ENCODE measurements at regions not wholly inside any gene's neighbourhood (a gene's known extent, or its start where the extent isn't known, plus 50 kb on each side); places are given as distances from the start of the nearest gene placed in this dataset.
"Not testable (repeated sequence)": the region's sequence is repeated elsewhere in the genome, so short reads cannot be mapped to it uniquely, and the experiment has no call there.

- WGBS (ENCODE audit: insufficient coverage), result 94% methylated on average over 13 of the region's 13 CpGs
- intact Hi-C loops (cut with micrococcal nuclease), result no loop called here
- H3K36me3 Mint-ChIP-seq, result no peaks in the 10 kb centered on the region
- DNase-seq (no peak), ATAC-seq (no peak)
- Histone ChIP-seq H3K4me1 (ENCODE audit: control insufficient read depth, insufficient read depth, low read length) (no peaks in the 10 kb centered on the region), H3K27ac (ENCODE audit: low read length) (no peak overlapping the region), H3K9me3 (ENCODE audit: control insufficient read depth, insufficient read depth, low read length) (no peaks in the 10 kb centered on the region), H3K36me3 (ENCODE audit: control insufficient read depth, insufficient read depth, low read length) (no peaks in the 10 kb centered on the region), H3K4me3 (ENCODE audit: low read length) (no peak overlapping the region), H3K27me3 (ENCODE audit: control insufficient read depth, insufficient read depth, low read length) (no peaks in the 10 kb centered on the region)
- H3K27me3 Mint-ChIP-seq (ENCODE audit: low read depth in 2 of 2), result no peaks in the 10 kb centered on the region
- no peak overlapping the region for H3K4me3 Mint-ChIP-seq
- peaks cover 6 to 9% of the 10 kb centered on the region in 2 donors for H3K4me1 Mint-ChIP-seq
- TF ChIP-seq CTCF (IDR thresholded peaks at IDR 0.05), result no peak
- H3K27ac Mint-ChIP-seq, result no peak overlapping the region
- no peaks in the 10 kb centered on the region for H3K9me3 Mint-ChIP-seq
Measured at GRCh38 chr14:49961270-49962222, 68.7 kb downstream of the ARF6 start.

GRCh38 chr14:49962621-49963020 lies 69.7 kb downstream of the ARF6 start:
- Histone ChIP-seq H3K27ac (ENCODE audit: low read length) (no peak overlapping the region), H3K4me1 (ENCODE audit: control insufficient read depth, insufficient read depth, low read length) (no peaks in the 10 kb centered on the region), H3K36me3 (ENCODE audit: control insufficient read depth, insufficient read depth, low read length) (no peaks in the 10 kb centered on the region), H3K27me3 (ENCODE audit: control insufficient read depth, insufficient read depth, low read length) (no peaks in the 10 kb centered on the region), H3K4me3 (ENCODE audit: low read length) (no peak overlapping the region), H3K9me3 (ENCODE audit: control insufficient read depth, insufficient read depth, low read length) (no peaks in the 10 kb centered on the region)
- peaks cover 6 to 9% of the 10 kb centered on the region in 2 donors for H3K4me1 Mint-ChIP-seq
- intact Hi-C loops (cut with micrococcal nuclease), result no loop called here
- H3K36me3 Mint-ChIP-seq, result no peaks in the 10 kb centered on the region
- WGBS (ENCODE audit: insufficient coverage), result 83% methylated on average over 6 of the region's 6 CpGs
- no peak for DNase-seq
- H3K27me3 Mint-ChIP-seq (ENCODE audit: low read depth in 2 of 2), result no peaks in the 10 kb centered on the region
- ATAC-seq, result no peak
- no peak overlapping the region for H3K4me3 Mint-ChIP-seq
- no peaks in the 10 kb centered on the region for H3K9me3 Mint-ChIP-seq
- no peak for TF ChIP-seq CTCF (IDR thresholded peaks at IDR 0.05)
- H3K27ac Mint-ChIP-seq, result no peak overlapping the region

- H3K27ac Mint-ChIP-seq; H3K4me1 ChIP-seq (ENCODE audit: control insufficient read depth, insufficient read depth, low read length); H3K27ac ChIP-seq (ENCODE audit: low read length); H3K27me3 ChIP-seq (ENCODE audit: control insufficient read depth, insufficient read depth, low read length); DNase-seq; H3K4me3 Mint-ChIP-seq; H3K27me3 Mint-ChIP-seq (ENCODE audit: low read depth in 2 of 2); H3K36me3 Mint-ChIP-seq; H3K4me3 ChIP-seq (ENCODE audit: low read length); H3K4me1 Mint-ChIP-seq; intact Hi-C loops (cut with micrococcal nuclease); H3K9me3 ChIP-seq (ENCODE audit: control insufficient read depth, insufficient read depth, low read length); ATAC-seq; H3K36me3 ChIP-seq (ENCODE audit: control insufficient read depth, insufficient read depth, low read length); H3K9me3 Mint-ChIP-seq: not testable (repeated sequence)
- 96% methylated on average over 8 of the region's 8 CpGs for WGBS (ENCODE audit: insufficient coverage)
Measured at GRCh38 chr14:49965068-49965651, 72.3 kb downstream of the ARF6 start.

- no peaks in the 10 kb centered on the region for H3K36me3 Mint-ChIP-seq
- Histone ChIP-seq H3K27ac (ENCODE audit: low read length) (no peak overlapping the region), H3K4me1 (ENCODE audit: control insufficient read depth, insufficient read depth, low read length) (peaks cover 14% of the 10 kb centered on the region), H3K4me3 (ENCODE audit: low read length) (no peak overlapping the region), H3K36me3 (ENCODE audit: control insufficient read depth, insufficient read depth, low read length) (no peaks in the 10 kb centered on the region), H3K9me3 (ENCODE audit: control insufficient read depth, insufficient read depth, low read length) (no peaks in the 10 kb centered on the region), H3K27me3 (ENCODE audit: control insufficient read depth, insufficient read depth, low read length) (no peaks in the 10 kb centered on the region)
- WGBS (ENCODE audit: insufficient coverage), result 74% methylated on average over 4 of the region's 4 CpGs
- DNase-seq (no peak), ATAC-seq (no peak)
- no peak overlapping the region for H3K4me3 Mint-ChIP-seq
- H3K9me3 Mint-ChIP-seq, result no peaks in the 10 kb centered on the region
- H3K4me1 Mint-ChIP-seq, result peaks cover 17 to 21% of the 10 kb centered on the region in 2 donors
- intact Hi-C loops (cut with micrococcal nuclease), result no loop called here
- no peaks in the 10 kb centered on the region for H3K27me3 Mint-ChIP-seq (ENCODE audit: low read depth in 2 of 2)
- TF ChIP-seq CTCF (IDR thresholded peaks at IDR 0.05), result no peak
- no peak overlapping the region for H3K27ac Mint-ChIP-seq
Measured at GRCh38 chr14:49966304-49966809, 73.5 kb downstream of the ARF6 start.

Data from natural killer cell (primary cell).